GM21576 (cell line): ENCODE measurements at regions not wholly inside any gene's neighbourhood (a gene's known extent, or its start where the extent isn't known, plus 50 kb on each side); places are given as distances from the start of the nearest gene placed in this dataset.
"Not testable (repeated sequence)": the region's sequence is repeated elsewhere in the genome, so short reads cannot be mapped to it uniquely, and the experiment has no call there.

Experiments
- ATAC-seq: cut with Tn5 transposase; IDR thresholded peaks from one replicate; pipeline ENCODE4 v1.9.1; 2021; ENCODE audit warnings: mild to moderate bottlenecking, moderate library complexity; ENCODE audit not compliant: unreplicated experiment

- ATAC-seq: not testable (repeated sequence)
Measured at GRCh38 chr13:61878565-61878964, 462.9 kb upstream of the PCDH20 start.

- no peak for ATAC-seq
Measured at GRCh38 chr13:61874970-61875579, 459.4 kb upstream of the PCDH20 start.

- no peak for ATAC-seq
Measured at GRCh38 chr13:61873717-61874116, 458.1 kb upstream of the PCDH20 start.

- ATAC-seq: no peak
Measured at GRCh38 chr13:61857198-61857597, 441.5 kb upstream of the PCDH20 start.

- ATAC-seq: no peak
Measured at GRCh38 chr13:61852116-61852619, 436.5 kb upstream of the PCDH20 start.

- no peak for ATAC-seq
Measured at GRCh38 chr13:61850794-61851193, 435.1 kb upstream of the PCDH20 start.

- no peak for ATAC-seq
Measured at GRCh38 chr13:61838568-61838967, 422.9 kb upstream of the PCDH20 start.

GRCh38 chr13:61833228-61833627, 417.6 kb upstream of the PCDH20 start:
- ATAC-seq: no peak

- no peak for ATAC-seq
Measured at GRCh38 chr13:61831026-61831425, 415.4 kb upstream of the PCDH20 start.

- no peak for ATAC-seq
Measured at GRCh38 chr13:61830475-61830874, 414.8 kb upstream of the PCDH20 start.

GRCh38 chr13:61824168-61824567, 408.5 kb upstream of the PCDH20 start:
- no peak for ATAC-seq

GRCh38 chr13:61812286-61812685, 396.6 kb upstream of the PCDH20 start:
- no peak for ATAC-seq

- no peak for ATAC-seq
Measured at GRCh38 chr13:61810065-61810464, 394.4 kb upstream of the PCDH20 start.

GRCh38 chr13:61797397-61797796, 381.7 kb upstream of the PCDH20 start:
- no peak for ATAC-seq

GRCh38 chr13:61795580-61795979, 379.9 kb upstream of the PCDH20 start:
- ATAC-seq: no peak

- ATAC-seq: no peak
Measured at GRCh38 chr13:61779456-61779855, 363.8 kb upstream of the PCDH20 start.

- no peak for ATAC-seq
Measured at GRCh38 chr13:61778531-61778930, 362.9 kb upstream of the PCDH20 start.

- no peak for ATAC-seq
Measured at GRCh38 chr13:61777899-61778298, 362.2 kb upstream of the PCDH20 start.

- ATAC-seq: no peak
Measured at GRCh38 chr13:61777271-61777670, 361.6 kb upstream of the PCDH20 start.

GRCh38 chr13:61774903-61775302, 359.3 kb upstream of the PCDH20 start:
- no peak for ATAC-seq

- ATAC-seq: no peak
Measured at GRCh38 chr13:61770681-61771080, 355.0 kb upstream of the PCDH20 start.

GRCh38 chr13:61768175-61768574, 352.5 kb upstream of the PCDH20 start:
- ATAC-seq: no peak

- no peak for ATAC-seq
Measured at GRCh38 chr13:61766667-61767058, 351.0 kb upstream of the PCDH20 start.
